Endothelial cell of umbilical vein (primary cell): ENCODE measurements at regions not wholly inside any gene's neighbourhood (a gene's known extent, or its start where the extent isn't known, plus 50 kb on each side); places are given as distances from the start of the nearest gene placed in this dataset.

Experiments
- BruUV-seq: library from RNA; stranded (reverse); fragments of 400-500 nt; replicated peaks from 2 replicates; lab custom pipeline; 2021; lab: Mats Ljungman, UMichigan
- CTCF ChIA-PET: fragments of 300-600, 350-600 bp; sonication (Branson Sonifier 250); formaldehyde crosslinking; loops from one replicate; lab custom pipeline; 2021; ENCODE audit warnings: antibody characterized with exemption, inconsistent platforms; lab: Charles Lee
- POLR2A ChIA-PET: fragments of 300-600, 350-600 bp; sonication (Branson Sonifier 250); formaldehyde crosslinking; loops from one replicate; lab custom pipeline; 2021; ENCODE audit warnings: antibody characterized with exemption, inconsistent platforms; lab: Charles Lee
- DNase-seq: peaks from one replicate; pipeline ENCODE4 v3.0.0-alpha.2; 2011; ENCODE audit warnings: low read depth, low spot score
- FAIRE-seq: peaks from 2 replicates; lab custom pipeline; 2011; peaks lifted over from hg19 to GRCh38; lab: Jason Lieb, UNC
- H2AFZ ChIP-seq: 2 replicates; pipeline ENCODE4 v1.6.0; 2012; ENCODE audit warnings: low read depth, low read length, control low read depth, inconsistent platforms
- H3K27ac ChIP-seq: 2 replicates; pipeline ENCODE4 v1.5.1; 2011; ENCODE audit warnings: low read depth, mild to moderate bottlenecking, control low read depth, low read length, moderate library complexity; ENCODE audit not compliant: insufficient read depth
- H3K27me3 ChIP-seq, 2 experiments: 2 replicates each; pipeline versions ENCODE4 v1.6.0 to v1.6.1; 2011; ENCODE audit warnings: low read length in 2 of 2, mixed read lengths in 1 of 2; ENCODE audit not compliant: control insufficient read depth in 2 of 2, insufficient read depth in 2 of 2
- H3K36me3 ChIP-seq, 2 experiments: 2 replicates in 1 of 2; 3 replicates in 1 of 2; pipeline ENCODE4 v1.5.1; 2011; ENCODE audit warnings: low read length in 2 of 2, mild to moderate bottlenecking in 1 of 2, moderate library complexity in 1 of 2; ENCODE audit not compliant: control insufficient read depth in 2 of 2, insufficient read depth in 2 of 2; ENCODE audit errors: extremely low read depth in 1 of 2
- H3K4me1 ChIP-seq: 3 replicates; pipeline ENCODE4 v1.5.1; 2011; ENCODE audit warnings: mild to moderate bottlenecking, low read length; ENCODE audit not compliant: control insufficient read depth, insufficient read depth; ENCODE audit errors: extremely low read depth
- H3K4me2 ChIP-seq: 2 replicates; pipeline ENCODE4 v1.6.1; 2011; ENCODE audit warnings: low read length, control low read depth, mixed read lengths; ENCODE audit not compliant: insufficient read depth
- H3K4me3 ChIP-seq, 3 experiments: fragments of 200-600 bp in 1 of 3; sonication (generic), shearing (Covaris generic) in 1 of 3; replicated peaks in 1 of 3; 2 replicates each; pipeline ENCODE4 v1.5.1; 2011 to 2016; ENCODE audit warnings: control low read depth in 3 of 3, low read length in 3 of 3, mild to moderate bottlenecking in 2 of 3, inconsistent platforms in 1 of 3, low read depth in 1 of 3, moderate library complexity in 1 of 3; ENCODE audit not compliant: insufficient read depth in 1 of 3
- H3K79me2 ChIP-seq: 2 replicates; pipeline ENCODE4 v1.6.0; 2012; ENCODE audit warnings: low read length, inconsistent platforms; ENCODE audit not compliant: control insufficient read depth, insufficient read depth
- H3K9ac ChIP-seq: replicated peaks from 2 replicates; pipeline ENCODE3; 2011; ENCODE audit warnings: low read length, control low read depth; ENCODE audit not compliant: insufficient read depth; ENCODE audit errors: extremely low read depth
- H3K9me1 ChIP-seq: replicated peaks from 3 replicates; pipeline ENCODE4 v1.6.0; 2011; ENCODE audit warnings: mild to moderate bottlenecking, low read length; ENCODE audit not compliant: control insufficient read depth, insufficient read depth; ENCODE audit errors: extremely low read depth
- H3K9me3 ChIP-seq: replicated peaks from 2 replicates; pipeline ENCODE4 v1.5.1; 2012; ENCODE audit warnings: low read length, inconsistent platforms; ENCODE audit not compliant: control insufficient read depth, insufficient read depth
- H4K20me1 ChIP-seq: replicated peaks from 2 replicates; pipeline ENCODE3; 2011; ENCODE audit warnings: mild to moderate bottlenecking, low read length; ENCODE audit not compliant: control insufficient read depth, insufficient read depth; ENCODE audit errors: extremely low read depth
- EZH2 ChIP-seq: IDR thresholded peaks from 2 replicates; pipeline ENCODE4 v1.6.1; 2012; ENCODE audit warnings: borderline replicate concordance, low read depth, mild to moderate bottlenecking, moderate library complexity, low read length, inconsistent platforms; ENCODE audit not compliant: severe bottlenecking
- FOS ChIP-seq: IDR thresholded peaks from 2 replicates; pipeline ENCODE4 v1.6.1; 2011; ENCODE audit warnings: mild to moderate bottlenecking, low read length, moderate library complexity, borderline replicate concordance; ENCODE audit not compliant: insufficient read depth
- GATA2 ChIP-seq: IDR thresholded peaks from 2 replicates; pipeline ENCODE4 v1.7.0; 2011; ENCODE audit warnings: low read depth, mild to moderate bottlenecking, moderate library complexity, mixed read lengths, low read length; ENCODE audit not compliant: insufficient read length, insufficient read depth
- JUN ChIP-seq: IDR thresholded peaks from 2 replicates; pipeline ENCODE4 v1.6.1; 2011; ENCODE audit warnings: borderline replicate concordance, low read depth; ENCODE audit not compliant: insufficient read length, insufficient read depth
- MYC ChIP-seq: IDR thresholded peaks from one replicate; pipeline ENCODE4 v1.6.1; 2011; ENCODE audit warnings: mild to moderate bottlenecking, low read depth, low read length
- POLR2A ChIP-seq: IDR thresholded peaks from 2 replicates; pipeline ENCODE4 v1.6.1; 2012; ENCODE audit warnings: low read depth, mild to moderate bottlenecking, control low read depth, low read length
- POLR2AphosphoS5 ChIP-seq: IDR thresholded peaks from 2 replicates; pipeline ENCODE4 v1.6.1; 2012; ENCODE audit warnings: low read depth, mild to moderate bottlenecking, control low read depth, low read length, moderate library complexity; ENCODE audit not compliant: insufficient read depth
- dilution Hi-C: fragments of 300-500 bp; cut with MboI; formaldehyde crosslinking; loops from one replicate; pipeline ENCODE4 v1.15.0; 2019; ENCODE audit warnings: low sequenced_read_pairs; ENCODE audit not compliant: extremely low pct_ligation_motif_present
- intact Hi-C: fragments of 100-400 bp; cut with micrococcal nuclease; formaldehyde crosslinking; loops from one replicate; pipeline ENCODE4 v1.10.0; 2022
- TF ChIP-seq, protein P1 (sequence below), 2 donors: IDR thresholded peaks; 1 replicate in 1 of 2; 2 replicates in 1 of 2; pipeline ENCODE4 v1.5.1; 2011; ENCODE audit warnings: low read length in 2 of 2, mild to moderate bottlenecking in 2 of 2, moderate library complexity in 2 of 2, control low read depth in 1 of 2, inconsistent platforms in 1 of 2, low read depth in 1 of 2; ENCODE audit not compliant: insufficient read depth in 1 of 2; ENCODE audit errors: extremely low read depth in 1 of 2
- TF ChIP-seq, protein P2 (sequence below): IDR thresholded peaks from 2 replicates; pipeline ENCODE4 v1.6.1; 2011; ENCODE audit not compliant: insufficient read depth, insufficient read length

DNA sequence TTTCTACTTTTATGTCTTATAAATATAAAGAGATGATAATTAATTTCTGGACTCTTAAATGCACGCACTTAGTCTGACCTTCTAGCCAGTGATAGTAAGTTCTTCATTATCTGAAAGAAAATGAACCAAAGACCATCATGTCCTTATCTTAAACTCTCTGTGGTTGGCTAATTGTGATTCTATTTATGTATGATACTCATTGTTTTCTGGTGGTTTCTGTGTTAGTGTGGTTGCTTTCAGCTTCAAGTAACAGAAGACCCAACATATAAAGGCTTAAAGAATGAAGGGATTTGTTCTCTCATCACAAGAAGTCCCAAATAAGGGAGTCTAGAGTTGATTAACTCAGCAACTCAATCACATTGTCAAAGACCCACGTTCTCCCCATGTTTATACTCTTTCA, 225.2 kb upstream of the TANK start:
- POLR2A ChIA-PET = no interaction called here
- Histone ChIP-seq H3K4me1 (no peaks in the 10 kb centered on the region), H3K79me2 (no peaks in the 10 kb centered on the region), H3K36me3 (no peaks in the 10 kb centered on the region), H3K4me3 (no peak overlapping the region), H2AFZ (no peak overlapping the region), H3K27me3 (no peaks in the 10 kb centered on the region), H3K4me2 (no peak overlapping the region), H3K27ac (no peak overlapping the region), H4K20me1 (no peaks in the 10 kb centered on the region), H3K9me1 (no peaks in the 10 kb centered on the region), H3K9ac (no peak overlapping the region), H3K9me3 (no peaks in the 10 kb centered on the region)
- DNase-seq (no peak), FAIRE-seq (no peak)
- BruUV-seq = no TSS peak
- CTCF ChIA-PET = no interaction called here
- dilution Hi-C loops (no loop called here), intact Hi-C loops (no loop called here)
- TF ChIP-seq POLR2A = no peak
- TF ChIP-seq, protein P1, sequence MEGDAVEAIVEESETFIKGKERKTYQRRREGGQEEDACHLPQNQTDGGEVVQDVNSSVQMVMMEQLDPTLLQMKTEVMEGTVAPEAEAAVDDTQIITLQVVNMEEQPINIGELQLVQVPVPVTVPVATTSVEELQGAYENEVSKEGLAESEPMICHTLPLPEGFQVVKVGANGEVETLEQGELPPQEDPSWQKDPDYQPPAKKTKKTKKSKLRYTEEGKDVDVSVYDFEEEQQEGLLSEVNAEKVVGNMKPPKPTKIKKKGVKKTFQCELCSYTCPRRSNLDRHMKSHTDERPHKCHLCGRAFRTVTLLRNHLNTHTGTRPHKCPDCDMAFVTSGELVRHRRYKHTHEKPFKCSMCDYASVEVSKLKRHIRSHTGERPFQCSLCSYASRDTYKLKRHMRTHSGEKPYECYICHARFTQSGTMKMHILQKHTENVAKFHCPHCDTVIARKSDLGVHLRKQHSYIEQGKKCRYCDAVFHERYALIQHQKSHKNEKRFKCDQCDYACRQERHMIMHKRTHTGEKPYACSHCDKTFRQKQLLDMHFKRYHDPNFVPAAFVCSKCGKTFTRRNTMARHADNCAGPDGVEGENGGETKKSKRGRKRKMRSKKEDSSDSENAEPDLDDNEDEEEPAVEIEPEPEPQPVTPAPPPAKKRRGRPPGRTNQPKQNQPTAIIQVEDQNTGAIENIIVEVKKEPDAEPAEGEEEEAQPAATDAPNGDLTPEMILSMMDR (IDR thresholded peaks at IDR 0.05; ENCODE audit: extremely low read depth in 1 of 2, insufficient read depth in 1 of 2, low read depth in 1 of 2, low read length in 2 of 2) = no peak
- TF ChIP-seq JUN = no peak
- TF ChIP-seq, protein P2, sequence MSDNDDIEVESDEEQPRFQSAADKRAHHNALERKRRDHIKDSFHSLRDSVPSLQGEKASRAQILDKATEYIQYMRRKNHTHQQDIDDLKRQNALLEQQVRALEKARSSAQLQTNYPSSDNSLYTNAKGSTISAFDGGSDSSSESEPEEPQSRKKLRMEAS = no peak
- no peak for TF ChIP-seq EZH2
- no peak for TF ChIP-seq GATA2
- TF ChIP-seq MYC = no peak
- TF ChIP-seq POLR2AphosphoS5 = no peak
- TF ChIP-seq FOS = no peak
